Lower leg skin (tissue), 3 donors: ENCODE measurements at regions not wholly inside any gene's neighbourhood (a gene's known extent, or its start where the extent isn't known, plus 50 kb on each side); places are given as distances from the start of the nearest gene placed in this dataset.

Experiments used
- CTCF ChIP-seq, 3 donors: fragments of 450-650 bp; IDR thresholded peaks; one replicate each; pipeline ENCODE4 v1.5.1; 2016; ENCODE audit warnings: antibody characterized with exemption in 3 of 3, mild to moderate bottlenecking in 3 of 3, moderate library complexity in 2 of 3
- POLR2A ChIP-seq, 2 donors: fragments of 450-650 bp; IDR thresholded peaks; one replicate each; pipeline ENCODE4 v1.6.1; 2016 to 2017; ENCODE audit warnings: antibody characterized with exemption in 2 of 2, mild to moderate bottlenecking in 1 of 2, moderate library complexity in 1 of 2

GRCh38 chr3:127065138-127065427, 82.2 kb downstream of the PLXNA1 start:
- TF ChIP-seq CTCF (IDR thresholded peaks at IDR 0.05) (no peak), POLR2A (IDR thresholded peaks at IDR 0.05) (no peak)
